ENCODE measurements at regions not wholly inside any gene's neighbourhood (a gene's known extent, or its start where the extent isn't known, plus 50 kb on each side); places are given as distances from the start of the nearest gene placed in this dataset.

GRCh38 chr11:93929407-93929806, 79.0 kb upstream of the VSTM5 start:
- no peaks in the 10 kb centered on the region for H3K79me2 ChIP-seq (ENCODE audit: insufficient read depth, low read length)
- no peaks in the 10 kb centered on the region for H3K4me1 ChIP-seq (ENCODE audit: insufficient read depth, low read length)
- ATAC-seq (ENCODE audit: insufficient read depth, low read depth), result no peak
- DNase-seq, result no peak
- no peak overlapping the region for H3K9ac ChIP-seq (ENCODE audit: low read depth, low read length)
- H3K4me3 ChIP-seq (ENCODE audit: low read depth in 1 of 2, low read length in 2 of 2), result no peak overlapping the region
- peaks cover 2% of the 10 kb centered on the region for H3K27me3 ChIP-seq (ENCODE audit: insufficient read depth, low read length, poor library complexity)
- H3K9me3 ChIP-seq (ENCODE audit: insufficient read depth, low read length, severe bottlenecking), result no peaks in the 10 kb centered on the region
- H2AFZ ChIP-seq (ENCODE audit: low read depth, low read length), result no peak overlapping the region
- H4K20me1 ChIP-seq (ENCODE audit: insufficient read depth, low read length), result no peaks in the 10 kb centered on the region
- no peak overlapping the region for H3K27ac ChIP-seq (ENCODE audit: low read length)
- no peaks in the 10 kb centered on the region for H3K36me3 ChIP-seq (ENCODE audit: insufficient read depth, low read length)
- H3K4me2 ChIP-seq (ENCODE audit: insufficient read depth, low read length), result no peak overlapping the region
- TF ChIP-seq CTCF (IDR thresholded peaks at IDR 0.05; ENCODE audit: borderline replicate concordance, extremely low read depth, low read length, poor library complexity, severe bottlenecking) (no peak), EZH2 (IDR thresholded peaks at IDR 0.05; ENCODE audit: borderline replicate concordance, low read depth, low read length, severe bottlenecking) (no peak)

GRCh38 chr11:93933230-93933629, 82.8 kb upstream of the VSTM5 start:
- H3K9me3 ChIP-seq (ENCODE audit: insufficient read depth, low read length, severe bottlenecking), result no peaks in the 10 kb centered on the region
- peaks cover 2% of the 10 kb centered on the region for H3K27me3 ChIP-seq (ENCODE audit: insufficient read depth, low read length, poor library complexity)
- no peaks in the 10 kb centered on the region for H3K4me1 ChIP-seq (ENCODE audit: insufficient read depth, low read length)
- no peak overlapping the region for H3K27ac ChIP-seq (ENCODE audit: low read length)
- H3K4me2 ChIP-seq (ENCODE audit: insufficient read depth, low read length), result no peak overlapping the region
- H3K36me3 ChIP-seq (ENCODE audit: insufficient read depth, low read length), result no peaks in the 10 kb centered on the region
- no peak overlapping the region for H3K9ac ChIP-seq (ENCODE audit: low read depth, low read length)
- no peak overlapping the region for H2AFZ ChIP-seq (ENCODE audit: low read depth, low read length)
- no peaks in the 10 kb centered on the region for H4K20me1 ChIP-seq (ENCODE audit: insufficient read depth, low read length)
- DNase-seq (no peak), ATAC-seq (ENCODE audit: insufficient read depth, low read depth) (no peak)
- no peak overlapping the region for H3K4me3 ChIP-seq (ENCODE audit: low read depth in 1 of 2, low read length in 2 of 2)
- H3K79me2 ChIP-seq (ENCODE audit: insufficient read depth, low read length), result no peaks in the 10 kb centered on the region
- TF ChIP-seq CTCF (IDR thresholded peaks at IDR 0.05; ENCODE audit: borderline replicate concordance, extremely low read depth, low read length, poor library complexity, severe bottlenecking) (no peak), EZH2 (IDR thresholded peaks at IDR 0.05; ENCODE audit: borderline replicate concordance, low read depth, low read length, severe bottlenecking) (no peak)

GRCh38 chr11:93935826-93936225, 85.3 kb upstream of the HEPHL1 start:
- no peaks in the 10 kb centered on the region for H3K9me3 ChIP-seq (ENCODE audit: insufficient read depth, low read length, severe bottlenecking)
- H3K27ac ChIP-seq (ENCODE audit: low read length), result no peak overlapping the region
- H3K27me3 ChIP-seq (ENCODE audit: insufficient read depth, low read length, poor library complexity), result peaks cover 2% of the 10 kb centered on the region
- no peak overlapping the region for H3K4me3 ChIP-seq (ENCODE audit: low read depth in 1 of 2, low read length in 2 of 2)
- no peak for TF ChIP-seq EZH2 (IDR thresholded peaks at IDR 0.05; ENCODE audit: borderline replicate concordance, low read depth, low read length, severe bottlenecking)
- H3K79me2 ChIP-seq (ENCODE audit: insufficient read depth, low read length), result no peaks in the 10 kb centered on the region
- H3K9ac ChIP-seq (ENCODE audit: low read depth, low read length), result no peak overlapping the region
- no peak overlapping the region for H2AFZ ChIP-seq (ENCODE audit: low read depth, low read length)
- ATAC-seq (ENCODE audit: insufficient read depth, low read depth) (no peak), DNase-seq (no peak)
- H3K36me3 ChIP-seq (ENCODE audit: insufficient read depth, low read length), result no peaks in the 10 kb centered on the region
- no peaks in the 10 kb centered on the region for H3K4me1 ChIP-seq (ENCODE audit: insufficient read depth, low read length)
- no peak overlapping the region for H3K4me2 ChIP-seq (ENCODE audit: insufficient read depth, low read length)
- H4K20me1 ChIP-seq (ENCODE audit: insufficient read depth, low read length), result no peaks in the 10 kb centered on the region

- Histone ChIP-seq H3K4me2 (ENCODE audit: insufficient read depth, low read length) (no peak overlapping the region), H3K4me1 (ENCODE audit: insufficient read depth, low read length) (no peaks in the 10 kb centered on the region), H3K36me3 (ENCODE audit: insufficient read depth, low read length) (no peaks in the 10 kb centered on the region), H4K20me1 (ENCODE audit: insufficient read depth, low read length) (no peaks in the 10 kb centered on the region), H3K79me2 (ENCODE audit: insufficient read depth, low read length) (no peaks in the 10 kb centered on the region), H2AFZ (ENCODE audit: low read depth, low read length) (no peak overlapping the region), H3K9me3 (ENCODE audit: insufficient read depth, low read length, severe bottlenecking) (no peaks in the 10 kb centered on the region), H3K27me3 (ENCODE audit: insufficient read depth, low read length, poor library complexity) (peaks cover 2% of the 10 kb centered on the region), H3K9ac (ENCODE audit: low read depth, low read length) (no peak overlapping the region), H3K27ac (ENCODE audit: low read length) (no peak overlapping the region), H3K4me3 (ENCODE audit: low read depth in 1 of 2, low read length in 2 of 2) (no peak overlapping the region)
- TF ChIP-seq EZH2 (IDR thresholded peaks at IDR 0.05; ENCODE audit: borderline replicate concordance, low read depth, low read length, severe bottlenecking) (no peak), CTCF (IDR thresholded peaks at IDR 0.05; ENCODE audit: borderline replicate concordance, extremely low read depth, low read length, poor library complexity, severe bottlenecking) (no peak)
- DNase-seq (no peak), ATAC-seq (ENCODE audit: insufficient read depth, low read depth) (no peak)
Measured at GRCh38 chr11:93936460-93936859, 84.7 kb upstream of the HEPHL1 start.

All from DND-41 (cell line).